ENCODE measurements at regions not wholly inside any gene's neighbourhood (a gene's known extent, or its start where the extent isn't known, plus 50 kb on each side); places are given as distances from the start of the nearest gene placed in this dataset.

DNA sequence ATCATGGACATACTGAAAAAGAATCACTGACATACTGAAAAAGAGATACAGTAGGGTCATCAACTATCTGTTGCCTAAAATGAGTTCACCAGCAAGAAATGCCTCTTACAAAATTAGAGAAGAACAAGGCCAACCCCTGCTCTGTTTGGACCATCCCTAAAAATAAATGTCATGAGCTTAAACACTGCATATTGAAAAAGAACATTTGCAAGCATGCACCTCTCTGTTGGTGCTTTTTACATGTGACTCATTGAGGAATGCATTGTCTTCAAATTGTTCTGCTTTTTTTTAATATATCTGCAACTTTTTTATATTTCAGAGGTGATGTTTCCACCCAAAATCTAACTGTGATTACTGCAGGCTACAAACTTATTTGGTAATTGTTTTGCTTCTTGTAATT is 233.9 kb upstream of the LRATD1 start:
- TF ChIP-seq MAX (CRISPR knock-in tag; IDR thresholded peaks at IDR 0.05) (no peak), FOXJ3 (CRISPR knock-in tag; IDR thresholded peaks at IDR 0.05; ENCODE audit: borderline replicate concordance) (no peak), ZNF317 (CRISPR knock-in tag; IDR thresholded peaks at IDR 0.05; ENCODE audit: borderline replicate concordance, low read depth) (no peak), MXD4 (CRISPR knock-in tag; IDR thresholded peaks at IDR 0.05; ENCODE audit: borderline replicate concordance) (no peak), ZNF121 (CRISPR knock-in tag; IDR thresholded peaks at IDR 0.05) (no peak), PRRX2 (CRISPR knock-in tag; IDR thresholded peaks at IDR 0.05) (no peak), FOXK1 (CRISPR knock-in tag; IDR thresholded peaks at IDR 0.05) (no peak)
- TF ChIP-seq, protein P1, sequence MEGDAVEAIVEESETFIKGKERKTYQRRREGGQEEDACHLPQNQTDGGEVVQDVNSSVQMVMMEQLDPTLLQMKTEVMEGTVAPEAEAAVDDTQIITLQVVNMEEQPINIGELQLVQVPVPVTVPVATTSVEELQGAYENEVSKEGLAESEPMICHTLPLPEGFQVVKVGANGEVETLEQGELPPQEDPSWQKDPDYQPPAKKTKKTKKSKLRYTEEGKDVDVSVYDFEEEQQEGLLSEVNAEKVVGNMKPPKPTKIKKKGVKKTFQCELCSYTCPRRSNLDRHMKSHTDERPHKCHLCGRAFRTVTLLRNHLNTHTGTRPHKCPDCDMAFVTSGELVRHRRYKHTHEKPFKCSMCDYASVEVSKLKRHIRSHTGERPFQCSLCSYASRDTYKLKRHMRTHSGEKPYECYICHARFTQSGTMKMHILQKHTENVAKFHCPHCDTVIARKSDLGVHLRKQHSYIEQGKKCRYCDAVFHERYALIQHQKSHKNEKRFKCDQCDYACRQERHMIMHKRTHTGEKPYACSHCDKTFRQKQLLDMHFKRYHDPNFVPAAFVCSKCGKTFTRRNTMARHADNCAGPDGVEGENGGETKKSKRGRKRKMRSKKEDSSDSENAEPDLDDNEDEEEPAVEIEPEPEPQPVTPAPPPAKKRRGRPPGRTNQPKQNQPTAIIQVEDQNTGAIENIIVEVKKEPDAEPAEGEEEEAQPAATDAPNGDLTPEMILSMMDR (IDR thresholded peaks at IDR 0.05), result no peak
- TF ChIP-seq, protein P2, sequence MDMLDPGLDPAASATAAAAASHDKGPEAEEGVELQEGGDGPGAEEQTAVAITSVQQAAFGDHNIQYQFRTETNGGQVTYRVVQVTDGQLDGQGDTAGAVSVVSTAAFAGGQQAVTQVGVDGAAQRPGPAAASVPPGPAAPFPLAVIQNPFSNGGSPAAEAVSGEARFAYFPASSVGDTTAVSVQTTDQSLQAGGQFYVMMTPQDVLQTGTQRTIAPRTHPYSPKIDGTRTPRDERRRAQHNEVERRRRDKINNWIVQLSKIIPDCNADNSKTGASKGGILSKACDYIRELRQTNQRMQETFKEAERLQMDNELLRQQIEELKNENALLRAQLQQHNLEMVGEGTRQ (CRISPR knock-in tag; IDR thresholded peaks at IDR 0.05), result no peak
- TF ChIP-seq, protein P3, sequence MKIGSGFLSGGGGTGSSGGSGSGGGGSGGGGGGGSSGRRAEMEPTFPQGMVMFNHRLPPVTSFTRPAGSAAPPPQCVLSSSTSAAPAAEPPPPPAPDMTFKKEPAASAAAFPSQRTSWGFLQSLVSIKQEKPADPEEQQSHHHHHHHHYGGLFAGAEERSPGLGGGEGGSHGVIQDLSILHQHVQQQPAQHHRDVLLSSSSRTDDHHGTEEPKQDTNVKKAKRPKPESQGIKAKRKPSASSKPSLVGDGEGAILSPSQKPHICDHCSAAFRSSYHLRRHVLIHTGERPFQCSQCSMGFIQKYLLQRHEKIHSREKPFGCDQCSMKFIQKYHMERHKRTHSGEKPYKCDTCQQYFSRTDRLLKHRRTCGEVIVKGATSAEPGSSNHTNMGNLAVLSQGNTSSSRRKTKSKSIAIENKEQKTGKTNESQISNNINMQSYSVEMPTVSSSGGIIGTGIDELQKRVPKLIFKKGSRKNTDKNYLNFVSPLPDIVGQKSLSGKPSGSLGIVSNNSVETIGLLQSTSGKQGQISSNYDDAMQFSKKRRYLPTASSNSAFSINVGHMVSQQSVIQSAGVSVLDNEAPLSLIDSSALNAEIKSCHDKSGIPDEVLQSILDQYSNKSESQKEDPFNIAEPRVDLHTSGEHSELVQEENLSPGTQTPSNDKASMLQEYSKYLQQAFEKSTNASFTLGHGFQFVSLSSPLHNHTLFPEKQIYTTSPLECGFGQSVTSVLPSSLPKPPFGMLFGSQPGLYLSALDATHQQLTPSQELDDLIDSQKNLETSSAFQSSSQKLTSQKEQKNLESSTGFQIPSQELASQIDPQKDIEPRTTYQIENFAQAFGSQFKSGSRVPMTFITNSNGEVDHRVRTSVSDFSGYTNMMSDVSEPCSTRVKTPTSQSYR (CRISPR knock-in tag; IDR thresholded peaks at IDR 0.05), result no peak

Data from WTC11 (cell line).